T-helper 9 cell (primary cell): ENCODE measurements at regions not wholly inside any gene's neighbourhood (a gene's known extent, or its start where the extent isn't known, plus 50 kb on each side); places are given as distances from the start of the nearest gene placed in this dataset.
"Not testable (repeated sequence)": the region's sequence is repeated elsewhere in the genome, so short reads cannot be mapped to it uniquely, and the experiment has no call there.

Source experiments
- DNase-seq: peaks from one replicate; pipeline ENCODE4 v3.0.0-alpha.2; 2020

GRCh38 chr5:6273090-6273735 is 105.1 kb downstream of the MED10 start:
- DNase-seq: no peak

DNA sequence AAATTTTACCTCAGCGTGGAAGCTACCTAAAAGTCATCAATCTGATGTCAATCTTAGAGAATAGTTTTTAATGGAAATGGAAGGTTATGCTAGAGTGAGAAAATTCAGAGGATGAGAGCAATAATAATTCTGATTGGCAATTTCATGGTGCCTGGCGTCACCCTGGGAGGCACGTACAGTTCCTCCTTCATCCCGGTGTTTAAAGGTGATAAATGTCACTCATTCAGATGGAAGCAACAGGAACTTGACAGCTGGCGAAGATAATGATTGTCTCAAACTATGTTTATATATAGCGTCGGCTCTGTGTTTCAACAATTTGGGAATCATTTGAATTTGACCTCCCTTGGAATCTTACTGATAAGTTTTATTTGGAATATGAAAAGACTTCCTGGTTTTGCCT is 108.4 kb downstream of the MED10 start:
- no peak for DNase-seq

- no peak for DNase-seq
Measured at GRCh38 chr5:6266671-6267197, 111.6 kb downstream of the MED10 start.

- no peak for DNase-seq
Measured at GRCh38 chr5:6264394-6264793, 114.0 kb downstream of the MED10 start.

- no peak for DNase-seq
Measured at GRCh38 chr5:6262651-6263363, 115.5 kb downstream of the MED10 start.

- DNase-seq: no peak
Measured at GRCh38 chr5:6261668-6262067, 116.7 kb downstream of the MED10 start.

DNA sequence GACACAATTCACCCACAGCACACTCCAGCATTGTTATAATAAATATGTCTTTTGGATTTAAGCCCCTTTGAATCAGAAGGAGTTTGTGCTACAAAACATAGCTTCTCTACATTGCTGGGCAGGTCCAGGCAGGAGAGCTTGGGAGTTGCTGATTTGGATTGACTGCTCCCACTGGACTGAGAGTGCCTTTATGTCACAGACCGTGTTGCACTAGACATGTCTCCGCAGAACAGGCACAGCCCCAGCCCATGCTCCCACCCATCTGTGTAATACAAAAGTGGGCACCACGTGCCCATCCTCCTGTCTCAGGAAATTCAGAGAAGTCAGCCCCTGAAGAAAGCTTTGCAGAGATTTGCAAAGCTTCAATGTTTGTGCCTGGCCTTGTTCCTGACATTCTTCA is 117.1 kb downstream of the MED10 start:
- DNase-seq: no peak

DNA sequence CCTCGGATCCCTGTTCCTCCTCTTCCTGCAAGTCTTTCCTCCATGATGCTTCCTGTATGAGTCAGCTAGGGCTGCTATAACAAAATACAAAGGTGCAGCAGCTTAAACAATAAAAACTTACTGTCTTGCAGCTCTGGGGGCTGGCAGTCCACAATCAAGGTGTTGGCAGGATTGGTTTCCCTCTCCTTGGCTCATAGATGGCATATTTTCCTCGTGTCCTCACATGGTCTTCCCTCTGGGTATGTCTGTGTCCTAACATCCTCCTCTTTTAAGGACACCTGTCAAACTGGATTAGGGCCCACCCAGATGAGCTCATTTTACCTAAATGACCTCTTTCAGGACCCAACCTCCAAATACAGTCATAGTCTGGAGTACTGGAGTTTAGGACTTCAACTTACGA is 117.5 kb downstream of the MED10 start:
- DNase-seq: no peak

- no peak for DNase-seq
Measured at GRCh38 chr5:6256901-6257300, 121.4 kb downstream of the MED10 start.

DNA sequence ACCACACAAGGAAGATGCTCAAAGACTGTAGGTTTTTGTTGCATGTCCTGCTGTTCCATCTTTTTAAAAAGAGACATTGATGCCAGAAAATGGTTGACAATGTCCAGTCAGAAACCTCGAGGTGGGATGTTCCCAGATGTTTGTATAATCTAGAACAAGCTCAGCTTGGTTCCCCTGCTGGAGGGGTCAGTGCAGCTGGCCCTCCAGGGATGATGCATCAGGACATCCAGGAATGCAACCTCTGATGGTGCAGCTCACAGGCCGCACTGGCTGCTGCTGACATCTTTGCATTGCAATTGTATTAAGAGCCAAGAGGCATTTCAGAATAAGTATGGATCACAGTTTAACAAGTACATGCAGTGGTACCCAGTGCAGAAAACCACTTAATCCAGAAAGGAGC is 122.4 kb downstream of the MED10 start:
- no peak for DNase-seq

DNA sequence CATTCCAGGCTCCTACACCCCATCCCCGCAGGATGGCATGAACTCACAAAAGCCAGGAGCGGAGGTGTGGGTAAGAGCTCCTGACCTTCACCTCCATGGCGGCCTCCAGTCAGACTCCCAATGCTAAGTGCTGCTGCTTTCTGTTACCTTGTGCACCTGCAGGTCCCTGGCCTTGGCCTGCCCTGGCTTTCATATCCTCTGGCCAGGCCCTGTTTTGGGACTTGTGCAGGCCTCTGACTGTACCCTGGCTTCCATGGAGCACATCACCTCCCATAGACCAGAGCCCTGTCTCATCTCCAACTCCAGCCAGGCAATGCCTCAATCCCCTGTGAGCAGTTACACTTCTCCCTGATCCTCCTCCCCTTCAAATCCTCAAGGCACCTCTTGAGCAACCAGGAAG is 124.5 kb downstream of the MED10 start:
- no peak for DNase-seq

DNA sequence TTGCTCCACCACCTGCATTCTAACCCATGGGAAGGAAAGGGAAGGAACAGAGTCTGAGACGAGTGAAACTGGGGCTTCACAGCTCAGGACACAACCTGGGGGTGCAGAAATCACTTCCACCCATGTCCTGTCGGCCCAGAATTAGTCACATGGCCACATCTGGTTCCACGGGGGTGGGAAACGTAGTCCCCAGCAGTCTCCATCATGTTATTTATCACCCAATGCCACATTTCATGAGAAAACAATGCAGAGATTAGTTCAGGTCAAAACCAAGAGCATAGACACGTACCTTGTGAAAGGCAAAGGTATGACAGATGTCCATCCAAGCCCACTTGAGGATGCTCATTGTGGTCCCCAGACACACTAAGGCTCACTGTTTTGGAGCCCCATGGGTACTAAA is 125.1 kb downstream of the MED10 start:
- DNase-seq: no peak

DNA sequence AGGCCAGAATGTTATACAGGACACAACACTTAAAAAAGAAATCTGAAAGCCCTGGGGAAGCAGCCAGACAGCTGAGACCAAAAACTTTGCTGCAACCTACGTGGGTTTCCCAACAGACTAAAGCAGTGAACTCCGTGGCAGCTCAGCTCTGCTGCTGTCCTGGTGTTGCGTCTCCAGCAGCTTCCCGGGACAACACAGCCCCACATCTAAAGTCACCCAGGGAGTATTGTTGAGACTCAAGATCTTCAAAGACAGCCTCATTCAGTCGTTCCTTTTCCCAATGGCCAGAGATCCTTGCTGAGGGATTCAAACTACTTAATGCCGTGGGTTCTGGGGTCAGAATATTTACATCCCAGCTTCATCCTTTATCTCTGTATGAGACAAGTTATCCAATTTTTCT is 125.8 kb downstream of the MED10 start:
- DNase-seq: no peak

- DNase-seq: no peak
Measured at GRCh38 chr5:6251565-6252102, 126.7 kb downstream of the MED10 start.

GRCh38 chr5:6250121-6250520 is 128.2 kb downstream of the MED10 start:
- DNase-seq: no peak

GRCh38 chr5:6248132-6248531 is 130.2 kb downstream of the MED10 start:
- no peak for DNase-seq

GRCh38 chr5:6246820-6247437 is 131.4 kb downstream of the MED10 start:
- DNase-seq: no peak

DNA sequence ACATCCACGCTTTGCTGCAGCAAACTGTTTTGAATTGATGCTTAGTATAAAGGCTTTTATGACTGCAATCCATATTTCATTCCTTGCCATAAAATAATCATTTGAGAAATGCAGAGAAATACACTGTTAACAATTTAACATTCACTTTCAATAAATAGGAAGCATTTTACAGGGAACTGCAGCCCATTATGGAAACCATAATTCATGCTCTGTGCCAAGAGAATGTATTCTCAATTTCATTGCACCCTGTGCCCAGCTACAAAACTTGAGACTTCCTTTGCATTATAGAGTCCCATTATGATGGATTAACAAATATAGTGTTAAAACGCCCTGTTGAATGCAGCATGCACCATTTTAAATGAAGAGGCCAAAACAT is 134.0 kb downstream of the MED10 start:
- DNase-seq: no peak

DNA sequence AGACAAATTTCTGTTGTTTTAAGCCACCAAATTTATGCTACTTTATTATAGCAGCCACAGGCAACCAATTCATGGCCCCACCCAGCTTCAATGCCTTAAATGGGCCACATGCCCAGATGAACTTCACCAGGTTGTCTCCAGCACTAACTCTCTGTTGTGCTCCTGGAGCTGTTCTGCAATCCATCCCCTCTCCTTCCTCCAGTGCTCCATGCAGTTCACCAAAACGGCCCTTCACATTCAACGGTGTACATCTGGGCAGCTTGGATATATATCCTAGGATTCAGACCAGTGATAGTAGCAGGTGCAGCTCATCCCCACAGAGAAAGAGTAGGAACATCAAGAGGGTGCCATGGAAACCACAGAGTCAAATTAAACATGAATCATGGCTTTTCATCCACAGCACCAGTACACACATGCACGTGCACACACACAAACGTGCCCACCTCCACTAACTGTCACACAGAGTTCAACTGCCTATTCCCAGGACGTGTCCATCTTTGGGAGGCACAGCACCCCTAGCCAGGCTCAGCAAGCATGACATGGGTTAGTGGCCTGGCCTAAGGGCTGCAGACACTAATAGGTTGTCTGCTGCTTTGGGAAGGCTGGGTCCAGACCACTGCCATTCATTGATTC is 134.5 kb downstream of the MED10 start:
- no peak for DNase-seq

DNA sequence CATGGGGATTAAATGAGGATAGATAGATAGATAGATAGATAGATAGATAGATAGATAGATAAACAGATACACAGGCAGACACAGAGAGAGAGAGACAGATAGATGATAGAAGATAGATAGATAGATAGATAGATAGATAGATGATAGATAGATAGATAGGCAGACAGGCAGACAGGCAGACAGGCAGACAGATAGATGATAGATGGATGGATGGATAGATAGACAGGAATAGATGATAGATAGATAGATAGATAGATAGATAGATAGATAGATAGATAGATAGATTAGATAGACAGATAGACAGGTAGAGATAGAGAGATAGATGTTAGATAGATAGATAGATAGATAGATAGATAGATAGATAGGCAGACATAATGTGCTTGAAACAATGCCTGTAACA is 137.3 kb downstream of the MED10 start:
- DNase-seq: not testable (repeated sequence)

GRCh38 chr5:6236858-6237481 is 141.4 kb downstream of the MED10 start:
- no peak for DNase-seq

DNA sequence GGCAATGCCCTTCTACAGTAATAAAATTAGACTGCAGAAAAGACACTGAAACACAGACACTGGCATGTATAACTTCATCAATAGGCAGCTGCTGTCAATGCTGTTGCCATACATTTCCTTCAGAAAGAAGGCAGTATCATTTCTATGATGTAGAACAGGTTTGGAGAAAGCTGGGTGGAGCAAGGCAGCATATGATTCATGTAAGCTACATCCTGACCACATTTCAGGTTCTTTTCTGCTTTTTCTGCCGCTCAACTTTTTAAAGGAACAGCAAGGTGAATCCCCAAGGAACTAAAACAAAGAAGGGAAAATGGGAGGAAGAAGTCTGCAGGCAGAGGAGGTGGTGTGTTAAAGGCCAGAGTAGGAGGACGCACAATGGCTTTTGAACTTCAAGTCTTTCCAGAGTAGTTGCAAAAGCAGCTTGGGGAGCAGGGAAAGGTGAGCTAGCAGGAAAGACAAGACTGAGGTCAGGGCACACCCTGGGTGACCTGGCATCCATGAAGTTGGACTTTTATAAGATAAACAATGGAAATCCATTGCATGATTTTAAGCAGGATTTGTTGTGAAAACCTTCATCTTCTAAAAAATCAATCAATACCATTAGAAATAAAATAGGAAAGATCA is 142.1 kb downstream of the MED10 start:
- DNase-seq: no peak
